Thoracic aorta (tissue), 2 donors: ENCODE measurements at regions not wholly inside any gene's neighbourhood (a gene's known extent, or its start where the extent isn't known, plus 50 kb on each side); places are given as distances from the start of the nearest gene placed in this dataset.

Experiments
- ATAC-seq: fragments of 150-250 bp; one replicate; pipeline ENCODE4 v1.8.0; 2017; ENCODE audit warnings: low read depth; ENCODE audit not compliant: insufficient number of reproducible peaks, low FRiP score
- DNase-seq: peaks from one replicate; pipeline ENCODE4 v3.0.0-alpha.2; 2020; ENCODE audit warnings: low spot score
- H3K27ac ChIP-seq, 2 donors: fragments of 200-600 bp; sonication (generic); 1 replicate in 1 of 2; 2 replicates in 1 of 2; pipeline ENCODE4 v1.5.1; 2016; ENCODE audit warnings: mild to moderate bottlenecking in 2 of 2, moderate library complexity in 2 of 2
- H3K27me3 ChIP-seq: fragments of 200-600 bp; sonication (generic); replicated peaks from 2 replicates; pipeline ENCODE4 v1.6.0; 2016; ENCODE audit warnings: mild to moderate bottlenecking; ENCODE audit not compliant: insufficient read depth
- H3K36me3 ChIP-seq: fragments of 200-600 bp; sonication (generic); one replicate; pipeline ENCODE4 v1.5.1; 2016
- H3K4me1 ChIP-seq, 2 donors: fragments of 200-600 bp; sonication (generic); 1 replicate in 1 of 2; 2 replicates in 1 of 2; pipeline versions ENCODE4 v1.5.1 to v1.6.0; 2016; ENCODE audit warnings: low read depth in 2 of 2, mild to moderate bottlenecking in 1 of 2; ENCODE audit not compliant: control insufficient read depth in 1 of 2
- H3K4me3 ChIP-seq: fragments of 200-600 bp; sonication (generic); 2 replicates; pipeline ENCODE4 v1.5.1; 2016; ENCODE audit warnings: mild to moderate bottlenecking
- H3K9me3 ChIP-seq: fragments of 200-600 bp; sonication (generic); 2 replicates; pipeline ENCODE4 v1.5.1; 2016
- TF ChIP-seq, protein P1 (sequence below): fragments of 200-600 bp; sonication (generic); IDR thresholded peaks from one replicate; pipeline ENCODE4 v1.5.1; 2019; ENCODE audit warnings: antibody characterized with exemption

DNA sequence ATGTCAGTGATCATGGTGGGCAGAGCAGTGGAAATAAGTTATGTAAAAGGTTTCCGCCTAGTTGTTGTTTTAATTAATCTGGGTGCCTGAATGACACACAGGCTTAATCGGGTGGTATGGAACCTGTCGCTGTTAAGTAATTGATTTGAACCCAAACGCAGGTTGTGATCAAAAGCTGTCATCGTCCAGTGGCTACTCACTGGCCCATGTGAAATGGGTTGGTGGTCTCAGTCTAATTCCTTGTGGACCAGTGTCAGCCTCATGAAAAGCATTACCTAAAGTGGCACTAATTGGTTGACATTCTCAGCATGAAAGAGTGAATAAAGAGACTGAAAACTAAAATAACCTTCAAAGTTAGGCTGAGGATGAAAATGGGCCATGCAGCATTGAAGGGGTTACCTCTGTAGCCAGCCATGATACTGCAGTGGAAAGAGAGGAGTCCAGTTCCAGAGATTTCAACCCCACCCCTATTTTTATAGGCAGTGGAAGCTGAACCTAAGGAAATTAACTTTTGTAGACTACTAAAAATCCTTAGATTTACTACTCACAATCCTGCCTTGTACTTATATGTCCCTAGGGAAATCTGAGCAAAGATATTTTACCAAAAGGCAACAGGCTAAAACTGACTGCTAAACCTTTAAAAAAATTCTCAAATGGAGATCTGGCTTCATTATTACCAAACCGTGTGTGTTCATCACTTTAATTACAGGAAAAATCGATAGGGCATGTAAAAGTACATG lies 251.7 kb upstream of the TENM3 start:
- ATAC-seq (no peak), DNase-seq (no peak)

DNA sequence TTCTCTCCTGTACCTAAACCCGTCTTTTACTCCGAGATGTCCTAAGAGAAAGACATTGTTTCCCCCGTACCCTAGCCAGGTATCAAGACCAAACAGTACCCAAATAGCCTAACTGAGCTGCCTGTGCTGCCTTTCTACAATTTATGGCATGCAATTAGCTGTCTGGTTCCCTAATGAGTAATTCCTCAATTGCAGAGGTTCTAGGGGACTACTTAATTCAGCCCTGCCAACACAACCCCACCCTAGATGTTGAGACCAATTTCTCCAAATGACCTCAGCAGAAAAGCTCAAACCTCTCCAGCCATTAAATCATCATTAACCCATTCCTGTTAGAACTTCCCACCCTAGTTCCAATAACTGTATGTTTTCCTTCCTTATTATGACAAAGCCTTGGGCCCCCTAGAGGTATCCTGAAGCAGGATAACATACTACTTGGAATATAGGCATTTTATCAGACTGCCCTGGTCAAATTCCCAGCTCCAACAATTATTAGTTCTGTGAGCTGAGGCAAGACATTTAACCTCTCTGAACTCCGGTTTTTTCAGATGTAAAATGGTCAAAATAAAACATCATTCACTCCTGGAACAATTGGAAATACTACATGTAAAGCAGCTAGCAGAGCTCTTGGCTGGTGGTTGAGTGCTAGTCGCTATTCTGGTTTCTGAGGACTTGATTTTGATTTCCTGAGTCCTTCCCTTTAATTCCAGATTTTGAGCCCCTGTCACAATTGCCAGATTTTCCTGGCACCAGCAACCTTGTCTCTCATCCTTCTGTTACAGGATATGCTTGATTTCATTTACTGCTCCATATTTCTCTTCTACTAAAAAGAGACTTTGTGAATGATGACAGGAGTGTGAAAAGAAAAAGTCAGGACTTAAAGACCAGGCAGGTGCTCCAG lies 244.6 kb upstream of the TENM3 start:
- Histone ChIP-seq H3K9me3 (no peaks in the 10 kb centered on the region), H3K4me3 (no peak overlapping the region), H3K36me3 (no peaks in the 10 kb centered on the region), H3K4me1 (no peaks in the 10 kb centered on the region), H3K27ac (no peak overlapping the region), H3K27me3 (no peaks in the 10 kb centered on the region)
- TF ChIP-seq, protein P1, sequence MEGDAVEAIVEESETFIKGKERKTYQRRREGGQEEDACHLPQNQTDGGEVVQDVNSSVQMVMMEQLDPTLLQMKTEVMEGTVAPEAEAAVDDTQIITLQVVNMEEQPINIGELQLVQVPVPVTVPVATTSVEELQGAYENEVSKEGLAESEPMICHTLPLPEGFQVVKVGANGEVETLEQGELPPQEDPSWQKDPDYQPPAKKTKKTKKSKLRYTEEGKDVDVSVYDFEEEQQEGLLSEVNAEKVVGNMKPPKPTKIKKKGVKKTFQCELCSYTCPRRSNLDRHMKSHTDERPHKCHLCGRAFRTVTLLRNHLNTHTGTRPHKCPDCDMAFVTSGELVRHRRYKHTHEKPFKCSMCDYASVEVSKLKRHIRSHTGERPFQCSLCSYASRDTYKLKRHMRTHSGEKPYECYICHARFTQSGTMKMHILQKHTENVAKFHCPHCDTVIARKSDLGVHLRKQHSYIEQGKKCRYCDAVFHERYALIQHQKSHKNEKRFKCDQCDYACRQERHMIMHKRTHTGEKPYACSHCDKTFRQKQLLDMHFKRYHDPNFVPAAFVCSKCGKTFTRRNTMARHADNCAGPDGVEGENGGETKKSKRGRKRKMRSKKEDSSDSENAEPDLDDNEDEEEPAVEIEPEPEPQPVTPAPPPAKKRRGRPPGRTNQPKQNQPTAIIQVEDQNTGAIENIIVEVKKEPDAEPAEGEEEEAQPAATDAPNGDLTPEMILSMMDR, result no peak
- ATAC-seq (no peak), DNase-seq (no peak)

More for the DNA sequence above, 251.7 kb upstream of the TENM3 start:
- Histone ChIP-seq H3K27me3 (no peaks in the 10 kb centered on the region), H3K4me1 (no peaks in the 10 kb centered on the region), H3K27ac (no peak overlapping the region), H3K4me3 (no peak overlapping the region), H3K9me3 (no peaks in the 10 kb centered on the region), H3K36me3 (no peaks in the 10 kb centered on the region)
- TF ChIP-seq, protein P1, result no peak

DNA sequence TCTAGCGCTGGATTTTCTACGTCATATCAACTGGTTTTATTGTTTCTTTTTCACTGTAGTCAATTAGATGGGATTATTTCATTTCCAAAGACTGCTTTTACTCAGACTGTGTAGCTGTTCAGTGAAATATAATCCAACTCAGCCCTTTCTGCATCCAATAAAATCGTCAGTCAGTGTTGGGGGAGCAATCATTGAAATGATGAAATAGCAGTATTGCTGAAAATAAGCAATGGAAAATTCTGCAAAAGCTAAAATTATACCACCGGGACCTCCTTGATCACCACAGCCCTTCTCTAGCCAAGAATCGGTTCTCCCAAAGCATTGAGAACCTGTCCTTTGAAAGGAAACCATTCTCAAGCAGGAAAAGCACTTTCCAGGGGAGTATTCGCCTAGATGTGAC lies 243.1 kb upstream of the TENM3 start:
- TF ChIP-seq, protein P1, result no peak
- Histone ChIP-seq H3K4me3 (no peak overlapping the region), H3K27me3 (no peaks in the 10 kb centered on the region), H3K9me3 (no peaks in the 10 kb centered on the region), H3K4me1 (no peaks in the 10 kb centered on the region), H3K27ac (no peak overlapping the region), H3K36me3 (no peaks in the 10 kb centered on the region)
- no peak for ATAC-seq
- DNase-seq, result no peak

DNA sequence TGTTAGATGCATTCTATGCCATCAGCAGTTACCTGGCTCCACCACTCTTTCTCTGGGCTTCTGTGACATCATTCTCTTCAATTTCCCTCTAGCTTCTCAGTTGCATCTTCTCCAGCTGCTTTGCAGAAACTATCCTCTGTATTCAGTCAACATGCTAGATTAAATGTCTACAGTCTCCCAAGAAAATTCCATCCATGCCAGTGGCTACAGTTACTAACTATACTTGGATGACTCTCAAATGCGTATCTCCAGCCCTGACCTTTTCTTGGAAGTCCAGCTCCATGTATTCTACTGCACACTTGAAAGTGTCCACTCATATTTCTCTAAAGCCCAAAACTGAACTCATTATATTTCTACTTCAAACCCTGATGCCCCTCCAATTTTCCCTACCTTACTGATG lies 232.3 kb upstream of the TENM3 start:
- no peaks in the 10 kb centered on the region for H3K4me1 ChIP-seq
- no peak overlapping the region for H3K4me3 ChIP-seq
- H3K9me3 ChIP-seq, result no peaks in the 10 kb centered on the region
- ATAC-seq, result no peak
- no peaks in the 10 kb centered on the region for H3K27me3 ChIP-seq
- no peak for DNase-seq
- H3K27ac ChIP-seq, result no peak overlapping the region
- TF ChIP-seq, protein P1, result no peak
- no peaks in the 10 kb centered on the region for H3K36me3 ChIP-seq

DNA sequence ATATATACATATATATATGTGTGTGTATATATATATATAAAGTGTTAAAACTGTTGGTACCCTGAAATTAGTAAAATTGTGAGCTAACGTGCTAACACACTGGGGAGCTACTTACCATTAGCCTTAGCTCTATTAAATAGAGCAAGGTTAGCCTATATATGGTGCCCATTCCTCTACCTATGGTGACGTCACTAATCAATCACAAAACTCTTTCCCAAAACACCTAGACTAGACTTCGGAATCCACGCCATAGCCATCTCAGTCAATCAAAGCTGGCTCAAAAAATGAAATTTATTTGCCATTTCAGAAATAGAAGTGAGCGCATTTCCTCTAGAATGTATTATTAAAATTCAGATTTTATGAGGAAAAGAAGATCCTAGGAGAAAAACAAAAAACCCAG lies 229.0 kb upstream of the TENM3 start:
- H3K36me3 ChIP-seq, result no peaks in the 10 kb centered on the region
- no peaks in the 10 kb centered on the region for H3K9me3 ChIP-seq
- H3K27me3 ChIP-seq, result no peaks in the 10 kb centered on the region
- H3K4me1 ChIP-seq, result no peaks in the 10 kb centered on the region
- no peak overlapping the region for H3K4me3 ChIP-seq
- H3K27ac ChIP-seq, result no peak overlapping the region
- no peak for DNase-seq
- no peak for ATAC-seq
- TF ChIP-seq, protein P1, result no peak
